A549 (cell line): ENCODE measurements at regions not wholly inside any gene's neighbourhood (a gene's known extent, or its start where the extent isn't known, plus 50 kb on each side); places are given as distances from the start of the nearest gene placed in this dataset.

Source experiments
- ATAC-seq, 2 experiments: fragments of 200-7000 bp in 1 of 2; fragments of >200 bp in 1 of 2; cut with Nextera tagmentation in 1 of 2; cut with Tn5 transposase in 1 of 2; 3 replicates each; pipeline versions ENCODE4 v1.8.0 to v1.9.1; 2018 to 2020; ENCODE audit warnings: mild to moderate bottlenecking in 1 of 2, moderate library complexity in 1 of 2
- CTCF ChIA-PET: fragments of 300-600 bp; sonication (Branson Sonifier 250); formaldehyde crosslinking; extraction: SDS; loops from one replicate; lab custom pipeline; 2021; ENCODE audit warnings: antibody characterized with exemption, inconsistent platforms; lab: Yijun Ruan, JAX
- POLR2A ChIA-PET: fragments of 350-600 bp; formaldehyde crosslinking; extraction: SDS; loops from one replicate; lab custom pipeline; 2021; ENCODE audit warnings: antibody characterized with exemption, inconsistent platforms; lab: Yijun Ruan, JAX
- DNase-seq, 2 experiments: peaks; one replicate each; pipeline versions ENCODE4 v3.0.0 to v3.0.0-alpha.2; 2011 to 2016; ENCODE audit warnings: low read depth in 1 of 2, low spot score in 1 of 2
- FAIRE-seq: peaks from 2 replicates; lab custom pipeline; 2011; peaks lifted over from hg19 to GRCh38; lab: Jason Lieb, UNC
- H3K27ac ChIP-seq, 2 experiments: fragments of >200 bp; sonication (Bioruptor Twin); formaldehyde crosslinking; 3 replicates each; pipeline ENCODE4 v1.5.1; 2016 to 2017
- H3K4me1 ChIP-seq: fragments of >200 bp; sonication (Bioruptor Twin); formaldehyde crosslinking; 3 replicates; pipeline ENCODE4 v1.6.1; 2016
- H3K4me2 ChIP-seq: fragments of >200 bp; sonication (Bioruptor Twin); formaldehyde crosslinking; 3 replicates; pipeline ENCODE4 v1.6.1; 2016
- H3K4me3 ChIP-seq: fragments of >200 bp; sonication (Bioruptor Twin); formaldehyde crosslinking; 3 replicates; pipeline ENCODE4 v1.5.1; 2016
- H3K9me3 ChIP-seq: fragments of >200 bp; sonication (Bioruptor Twin); formaldehyde crosslinking; 3 replicates; pipeline ENCODE4 v1.6.1; 2016
- BCL3 ChIP-seq: fragments of >200 bp; sonication (Bioruptor Twin); formaldehyde crosslinking; IDR thresholded peaks from 3 replicates; pipeline ENCODE4 v1.6.1; 2016
- BHLHE40 ChIP-seq: IDR thresholded peaks from 2 replicates; pipeline ENCODE4 v1.6.1; 2012; ENCODE audit warnings: low read depth, low read length, inconsistent platforms
- CHD2 ChIP-seq: fragments of 150-350 bp; IDR thresholded peaks from 2 replicates; pipeline ENCODE4 v1.6.1; 2014; ENCODE audit warnings: low read length; ENCODE audit not compliant: partially characterized antibody
- CHD4 ChIP-seq: fragments of 200-600 bp; sonication (generic); IDR thresholded peaks from 2 replicates; pipeline ENCODE4 v1.6.1; 2016; ENCODE audit warnings: antibody characterized with exemption, mild to moderate bottlenecking, borderline replicate concordance
- EHF ChIP-seq: fragments of 250-450 bp; sonication (Bioruptor Pico); IDR thresholded peaks from 2 replicates; pipeline ENCODE4 v1.5.0; 2020; ENCODE audit warnings: mild to moderate bottlenecking
- FOSB ChIP-seq: fragments of 250-450 bp; sonication (Bioruptor Pico); IDR thresholded peaks from 2 replicates; pipeline ENCODE4 v1.5.0; 2020; ENCODE audit warnings: mild to moderate bottlenecking, moderate library complexity
- GATA3 ChIP-seq: IDR thresholded peaks from 2 replicates; pipeline ENCODE4 v1.6.1; 2012; ENCODE audit warnings: borderline replicate concordance
- HDAC2 ChIP-seq: fragments of 200-600 bp; sonication (generic); IDR thresholded peaks from 2 replicates; pipeline ENCODE4 v1.6.1; 2016
- HMGXB4 ChIP-seq: fragments of 250-450 bp; sonication (Bioruptor Pico); IDR thresholded peaks from 2 replicates; pipeline ENCODE4 v1.5.0; 2021; ENCODE audit warnings: mild to moderate bottlenecking, moderate library complexity, borderline replicate concordance
- HOXA7 ChIP-seq: fragments of 250-450 bp; sonication (Bioruptor Pico); IDR thresholded peaks from 2 replicates; pipeline ENCODE4 v1.5.0; 2020; ENCODE audit warnings: mild to moderate bottlenecking, moderate library complexity
- HOXB13 ChIP-seq: fragments of 250-450 bp; sonication (Bioruptor Pico); IDR thresholded peaks from 2 replicates; pipeline ENCODE4 v1.5.0; 2020; ENCODE audit warnings: low read depth, mild to moderate bottlenecking, moderate library complexity
- HOXB5 ChIP-seq: fragments of 250-450 bp; sonication (Bioruptor Pico); IDR thresholded peaks from 2 replicates; pipeline ENCODE4 v1.5.0; 2020; ENCODE audit warnings: mild to moderate bottlenecking, moderate library complexity
- JUN ChIP-seq, 2 experiments: fragments of >200 bp; sonication (Bioruptor Twin); formaldehyde crosslinking; IDR thresholded peaks; 2 replicates in 1 of 2; 3 replicates in 1 of 2; pipeline ENCODE4 v1.6.1; 2016 to 2017
- KDM1A ChIP-seq: fragments of 200-600 bp; sonication (generic); IDR thresholded peaks from 2 replicates; pipeline ENCODE4 v1.6.1; 2016; ENCODE audit warnings: low read depth, mild to moderate bottlenecking
- MAZ ChIP-seq: fragments of 150-350 bp; IDR thresholded peaks from 2 replicates; pipeline ENCODE4 v1.6.1; 2014; ENCODE audit warnings: antibody characterized with exemption, low read depth, low read length, borderline replicate concordance
- POLR2AphosphoS2 ChIP-seq: conservative IDR thresholded peaks from 2 replicates; pipeline ENCODE4 v1.6.1; 2012; ENCODE audit warnings: low read length, improper control_type of control experiment, inconsistent platforms
- RFX5 ChIP-seq: fragments of 450-650 bp; IDR thresholded peaks from 2 replicates; pipeline ENCODE4 v1.7.1; 2014; ENCODE audit warnings: antibody characterized with exemption, mild to moderate bottlenecking, moderate library complexity
- SREBF2 ChIP-seq: fragments of 450-650 bp; IDR thresholded peaks from 2 replicates; pipeline ENCODE4 v1.6.1; 2014; ENCODE audit warnings: mild to moderate bottlenecking, moderate library complexity
- TFCP2L1 ChIP-seq: fragments of 250-450 bp; sonication (Bioruptor Pico); IDR thresholded peaks from 2 replicates; pipeline ENCODE4 v1.5.0; 2021; ENCODE audit warnings: mild to moderate bottlenecking
- TP53 ChIP-seq: fragments of 250-450 bp; sonication (Bioruptor Pico); IDR thresholded peaks from 2 replicates; pipeline ENCODE4 v1.5.0; 2021; ENCODE audit warnings: mild to moderate bottlenecking, moderate library complexity
- USF2 ChIP-seq: fragments of 450-650 bp; IDR thresholded peaks from 2 replicates; pipeline ENCODE4 v1.6.1; 2014; ENCODE audit warnings: antibody characterized with exemption
- ZC3H11A ChIP-seq: fragments of 450-650 bp; IDR thresholded peaks from 2 replicates; pipeline ENCODE4 v1.6.1; 2014; ENCODE audit warnings: antibody characterized with exemption, mild to moderate bottlenecking
- ZFP36 ChIP-seq: fragments of 450-650 bp; IDR thresholded peaks from 2 replicates; pipeline ENCODE4 v1.6.1; 2014; ENCODE audit warnings: borderline replicate concordance; ENCODE audit not compliant: partially characterized antibody
- ZSCAN20 ChIP-seq: fragments of 250-450 bp; sonication (Bioruptor Pico); IDR thresholded peaks from 2 replicates; pipeline ENCODE4 v1.8.0; 2022; ENCODE audit warnings: mild to moderate bottlenecking, moderate library complexity
- WGBS: methylation state at CpG from one replicate; pipeline ENCODE4 v1.1.6; 2017; ENCODE audit errors: missing lambda C conversion rate; 5-methylcytosine and 5-hydroxymethylcytosine counted together

GRCh38 chr3:75129101-75129500 lies 514.6 kb upstream of the CNTN3 start:
- DNase-seq (no peak), FAIRE-seq (no peak), ATAC-seq (no peak)
- WGBS = 30% methylated on average over 2 of the region's 2 CpGs
- Histone ChIP-seq H3K27ac (no peak overlapping the region), H3K4me2 (no peak overlapping the region), H3K9me3 (no peaks in the 10 kb centered on the region), H3K4me3 (no peak overlapping the region)
- ChIA-PET POLR2A (no interaction called here), CTCF (no interaction called here)
- TF ChIP-seq JUN (IDR thresholded peaks at IDR 0.05) = no peak
- TF ChIP-seq TFCP2L1 (CRISPR knock-in tag) = no peak
- TF ChIP-seq CHD2 = no peak
- TF ChIP-seq, all 56 proteins: peak for 0
- H3K4me1 ChIP-seq = no peaks in the 10 kb centered on the region

DNA sequence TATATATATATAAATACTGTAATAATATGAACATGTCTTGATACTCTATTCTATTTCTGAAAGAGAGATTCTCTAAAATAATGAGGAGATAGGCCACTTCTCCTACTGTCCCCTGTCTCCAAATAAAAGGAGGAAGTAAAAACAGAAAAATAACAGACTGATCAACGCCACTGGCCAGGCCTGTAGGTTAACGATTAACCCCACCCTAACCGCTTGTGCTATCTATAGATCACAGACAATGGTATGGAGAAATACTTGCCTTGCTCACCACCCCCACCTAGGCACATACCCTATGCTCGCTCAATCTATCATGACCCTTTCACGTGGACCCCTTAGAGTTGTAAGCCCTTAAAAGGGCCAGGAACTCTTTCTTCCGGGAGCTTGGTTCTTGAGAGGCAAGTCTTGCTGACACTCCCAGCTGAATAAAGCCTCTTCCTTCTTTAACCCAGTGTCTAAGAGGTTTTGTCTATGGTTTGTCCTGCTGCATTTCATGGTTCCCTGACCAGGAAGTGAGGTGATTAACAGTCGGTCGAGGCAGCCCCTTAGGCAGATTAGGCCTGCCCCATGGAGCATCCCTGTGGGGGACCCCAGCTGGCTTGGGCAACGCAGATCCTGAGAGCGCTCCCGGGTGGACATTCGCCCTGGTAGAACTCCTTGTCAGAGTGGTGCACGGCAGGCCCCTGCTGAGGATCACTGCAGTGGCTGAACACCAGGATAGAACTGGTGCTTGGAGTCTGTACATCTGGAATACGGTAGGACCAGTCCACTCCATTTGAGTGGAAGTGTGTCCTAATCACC lies 521.8 kb upstream of the CNTN3 start:
- 19% methylated on average over 8 of the region's 14 CpGs for WGBS
- POLR2A ChIA-PET = no interaction called here
- H3K4me3 ChIP-seq = no peak overlapping the region
- H3K4me2 ChIP-seq = peak overlapping the region; percentile 18; the same call in 1 of the 3 replicates
- DNase-seq (peak in 1 of 2 experiments; percentile 67), ATAC-seq (peak in 1 of 2 experiments; percentile 49; a peak in 3 of 6 replicates), FAIRE-seq (no peak)
- H3K9me3 ChIP-seq = no peaks in the 10 kb centered on the region; the same call in 2 of the 3 replicates
- TF ChIP-seq EHF (0 out of 2 replicates have a peak, but pooled peaks have one; percentile 26), USF2 (no peak)
- H3K27ac ChIP-seq = peak overlapping the region; percentile 33 to 45; a peak in 1 of 6 replicates
- CTCF ChIA-PET = no interaction called here
- H3K4me1 ChIP-seq = peaks cover 6% of the 10 kb centered on the region; the same call in 1 of the 3 replicates

- ATAC-seq = no peak
- Histone ChIP-seq H3K4me3 (no peak overlapping the region), H3K27ac (no peak overlapping the region), H3K9me3 (no peaks in the 10 kb centered on the region; the same call in 2 of the 3 replicates), H3K4me2 (no peak overlapping the region), H3K4me1 (peaks cover 6% of the 10 kb centered on the region; the same call in 1 of the 3 replicates)
- ChIA-PET CTCF (no interaction called here), POLR2A (no interaction called here)
- no peak for FAIRE-seq
- DNase-seq = no peak
- no peak for TF ChIP-seq TP53 (CRISPR knock-in tag)
- no peak for TF ChIP-seq HDAC2
- no peak for TF ChIP-seq HOXA7
- no peak for TF ChIP-seq HOXB13 (CRISPR knock-in tag)
- no peak for TF ChIP-seq CHD2
- TF ChIP-seq MAZ = no peak
- TF ChIP-seq ZSCAN20 (CRISPR knock-in tag) = no peak
- TF ChIP-seq BHLHE40 = no peak
- no peak for TF ChIP-seq ZFP36
- TF ChIP-seq GATA3 = no peak
- TF ChIP-seq ZC3H11A = no peak
- no peak for TF ChIP-seq FOSB
- 57% methylated on average over 7 of the region's 7 CpGs for WGBS
Measured at GRCh38 chr3:75138345-75138744, 523.9 kb upstream of the CNTN3 start.

DNA sequence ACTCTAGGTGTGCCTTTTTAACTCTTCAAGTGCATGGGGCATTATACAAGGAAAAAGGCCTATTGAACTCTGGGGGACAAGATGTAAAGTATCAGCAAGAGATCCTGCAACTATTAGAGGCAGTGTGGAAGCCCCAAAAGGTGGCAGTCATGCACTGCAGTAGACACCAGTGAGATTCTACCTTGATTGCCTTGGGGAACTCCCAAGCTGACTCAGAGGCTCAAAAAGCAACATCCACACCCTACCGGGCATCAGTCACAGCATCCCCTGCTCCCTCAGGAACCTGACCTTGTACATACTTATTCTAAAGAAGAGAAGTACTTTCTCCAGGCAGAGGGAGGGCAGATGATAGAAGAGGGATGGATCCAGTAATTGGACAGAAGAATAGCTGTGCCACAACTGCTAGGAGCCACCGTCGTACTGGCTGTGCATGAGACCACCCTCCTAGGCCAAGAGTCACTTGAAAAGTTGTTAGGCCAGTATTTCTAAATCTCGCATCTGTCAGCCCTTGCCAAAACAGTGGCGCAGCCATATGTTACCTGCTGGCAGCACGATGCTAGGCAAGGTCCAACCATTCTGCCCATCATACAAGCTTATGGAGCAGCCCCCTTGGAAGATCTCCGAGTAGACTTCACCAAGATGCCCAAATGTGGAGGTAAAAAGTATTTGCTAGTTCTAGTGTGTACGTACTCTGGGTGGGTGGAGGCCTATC lies 523.1 kb upstream of the FRG2C start:
- no peaks in the 10 kb centered on the region; the same call in 2 of the 3 replicates for H3K9me3 ChIP-seq
- POLR2A ChIA-PET = no interaction called here
- H3K4me3 ChIP-seq = no peak overlapping the region
- FAIRE-seq = no peak
- no peak for ATAC-seq
- DNase-seq = peak in 1 of 2 experiments; percentile 13
- WGBS = 45% methylated on average over 8 of the region's 8 CpGs
- H3K4me1 ChIP-seq = peaks cover under 1% of the 10 kb centered on the region; the same call in 1 of the 3 replicates
- no peak overlapping the region for H3K4me2 ChIP-seq
- CTCF ChIA-PET = interaction anchor here (0.8 to 0.9 kb wide), 2 partner anchors 10 to 11 kb away, joined by 3 to 4 read pairs; no protein-coding TSS in a partner anchor
- H3K27ac ChIP-seq = no peak overlapping the region
- no peak for TF ChIP-seq CHD2
- no peak for TF ChIP-seq CHD4
- no peak for TF ChIP-seq RFX5
- no peak for TF ChIP-seq SREBF2
- TF ChIP-seq EHF = no peak
- TF ChIP-seq HMGXB4 (CRISPR knock-in tag) = no peak
- TF ChIP-seq POLR2AphosphoS2 = no peak
- no peak for TF ChIP-seq HOXB5
- no peak for TF ChIP-seq KDM1A
- TF ChIP-seq BCL3 = no peak
